ENCODE measurements at regions not wholly inside any gene's neighbourhood (a gene's known extent, or its start where the extent isn't known, plus 50 kb on each side); places are given as distances from the start of the nearest gene placed in this dataset.
"Not testable (repeated sequence)": the region's sequence is repeated elsewhere in the genome, so short reads cannot be mapped to it uniquely, and the experiment has no call there.

DNA sequence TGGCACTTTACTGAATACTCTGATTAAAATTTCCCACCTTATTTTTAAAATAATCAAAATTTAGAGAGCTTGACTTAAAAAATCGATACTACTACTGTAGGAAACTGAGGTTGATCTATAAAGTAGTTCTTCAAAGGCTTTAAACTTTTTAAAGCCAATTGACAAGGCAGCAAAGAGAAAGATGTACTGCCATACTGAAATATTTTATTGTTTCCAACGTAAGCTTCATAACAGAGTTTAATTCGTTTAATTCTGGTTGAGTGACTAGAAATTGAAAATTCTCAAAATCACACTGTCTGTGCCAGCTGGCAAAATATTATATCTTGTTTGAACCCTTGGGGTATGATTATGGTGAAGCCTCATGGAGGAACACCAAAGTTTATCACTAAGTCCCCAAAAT lies 207.6 kb downstream of the UNC5CL start:
- H2BK5ac ChIP-seq (ENCODE audit: low read length) = no peak overlapping the region
- no peaks in the 10 kb centered on the region for H3K79me1 ChIP-seq (ENCODE audit: low read depth, low read length)
- H3K14ac ChIP-seq (ENCODE audit: low read length) = no peak overlapping the region
- H2BK12ac ChIP-seq (ENCODE audit: low read length) = no peak overlapping the region
- DNase-seq (ENCODE audit: low spot score) = no peak
- no peak overlapping the region for H2AK5ac ChIP-seq (ENCODE audit: low read depth, low read length)
- no peak overlapping the region for H3K27ac ChIP-seq (replicated peaks; ENCODE audit: low read length)
- no peak overlapping the region for H2BK15ac ChIP-seq (ENCODE audit: low read length)
- no peak overlapping the region for H3K4me2 ChIP-seq (ENCODE audit: insufficient read depth, low read length, poor library complexity, severe bottlenecking)
- H2BK120ac ChIP-seq (ENCODE audit: low read depth, low read length) = no peak overlapping the region
- H2AFZ ChIP-seq (ENCODE audit: low read length) = no peak overlapping the region
- no peaks in the 10 kb centered on the region for H3K4me1 ChIP-seq (ENCODE audit: control insufficient read depth in 2 of 2, insufficient read depth in 1 of 2, low read depth in 1 of 2, low read length in 2 of 2)
- H3K18ac ChIP-seq (ENCODE audit: low read length) = no peak overlapping the region
- no peaks in the 10 kb centered on the region for H3K9me3 ChIP-seq (replicated peaks in 1 of 2; ENCODE audit: control insufficient read depth in 2 of 2, insufficient read depth in 1 of 2, low read depth in 1 of 2, low read length in 2 of 2)
- no peak overlapping the region for H4K8ac ChIP-seq (ENCODE audit: low read depth, low read length)
- H4K91ac ChIP-seq (ENCODE audit: low read depth, low read length, poor library complexity) = no peak overlapping the region
- H3K23ac ChIP-seq (ENCODE audit: low read depth, low read length, poor library complexity) = no peak overlapping the region
- H3K4ac ChIP-seq (ENCODE audit: low read length) = no peak overlapping the region
- no peak overlapping the region for H3K9ac ChIP-seq (ENCODE audit: low read depth, low read length, poor library complexity)
- no peak overlapping the region for H3K4me3 ChIP-seq (ENCODE audit: low read length in 2 of 2)
- WGBS, 2 donors (ENCODE audit: extremely low coverage in 2 of 2, insufficient read length in 2 of 2, insufficient replicate concordance in 1 of 2) = no CpG with 5 or more reads among the region's 3 CpGs
- H3K27me3 ChIP-seq (ENCODE audit: control insufficient read depth in 3 of 3, insufficient read depth in 3 of 3, low read depth in 1 of 3, low read length in 3 of 3) = no peaks in the 10 kb centered on the region
- H3K36me3 ChIP-seq (replicated peaks in 1 of 2; ENCODE audit: control insufficient read depth in 2 of 2, insufficient read depth in 2 of 2, low read length in 2 of 2) = no peaks in the 10 kb centered on the region

DNA sequence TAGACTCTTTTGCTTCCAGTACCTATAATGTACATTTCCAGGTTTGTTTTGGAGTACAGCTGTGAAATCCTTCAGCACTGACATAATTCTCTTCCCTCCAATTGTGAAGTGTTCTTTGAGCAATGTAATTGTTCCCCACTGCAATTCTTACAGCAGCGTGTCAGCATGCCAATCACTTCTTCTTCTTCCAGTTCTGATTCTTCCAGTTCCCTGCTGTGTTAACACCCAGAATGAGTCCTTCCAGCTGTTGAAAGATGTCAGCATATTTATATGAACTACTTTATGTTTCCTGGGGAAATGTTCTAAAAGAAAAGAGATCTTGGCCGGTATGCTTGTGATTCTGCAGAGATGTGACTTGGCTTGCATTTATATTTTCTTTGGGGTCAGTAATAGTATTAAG lies 213.9 kb downstream of the UNC5CL start:
- no peaks in the 10 kb centered on the region for H3K27me3 ChIP-seq (ENCODE audit: control insufficient read depth in 3 of 3, insufficient read depth in 3 of 3, low read depth in 1 of 3, low read length in 3 of 3)
- no peak overlapping the region for H2BK120ac ChIP-seq (ENCODE audit: low read depth, low read length)
- no peaks in the 10 kb centered on the region for H3K36me3 ChIP-seq (replicated peaks in 1 of 2; ENCODE audit: control insufficient read depth in 2 of 2, insufficient read depth in 2 of 2, low read length in 2 of 2)
- H3K27ac ChIP-seq (replicated peaks; ENCODE audit: low read length) = no peak overlapping the region
- no peak overlapping the region for H2AFZ ChIP-seq (ENCODE audit: low read length)
- no peak overlapping the region for H2AK5ac ChIP-seq (ENCODE audit: low read depth, low read length)
- no peak overlapping the region for H2BK12ac ChIP-seq (ENCODE audit: low read length)
- H3K9ac ChIP-seq (ENCODE audit: low read depth, low read length, poor library complexity) = no peak overlapping the region
- H4K91ac ChIP-seq (ENCODE audit: low read depth, low read length, poor library complexity) = no peak overlapping the region
- H3K4ac ChIP-seq (ENCODE audit: low read length) = no peak overlapping the region
- H3K18ac ChIP-seq (ENCODE audit: low read length) = no peak overlapping the region
- no peak for DNase-seq (ENCODE audit: low spot score)
- no peaks in the 10 kb centered on the region for H3K4me1 ChIP-seq (ENCODE audit: control insufficient read depth in 2 of 2, insufficient read depth in 1 of 2, low read depth in 1 of 2, low read length in 2 of 2)
- no CpG with 5 or more reads among the region's 2 CpGs for WGBS, 2 donors (ENCODE audit: extremely low coverage in 2 of 2, insufficient read length in 2 of 2, insufficient replicate concordance in 1 of 2)
- H3K4me3 ChIP-seq (ENCODE audit: low read length in 2 of 2) = no peak overlapping the region
- H3K9me3 ChIP-seq (replicated peaks in 1 of 2; ENCODE audit: control insufficient read depth in 2 of 2, insufficient read depth in 1 of 2, low read depth in 1 of 2, low read length in 2 of 2) = no peaks in the 10 kb centered on the region
- no peak overlapping the region for H3K4me2 ChIP-seq (ENCODE audit: insufficient read depth, low read length, poor library complexity, severe bottlenecking)
- H2BK5ac ChIP-seq (ENCODE audit: low read length) = no peak overlapping the region
- no peak overlapping the region for H3K14ac ChIP-seq (ENCODE audit: low read length)
- H3K79me1 ChIP-seq (ENCODE audit: low read depth, low read length) = no peaks in the 10 kb centered on the region
- H2BK15ac ChIP-seq (ENCODE audit: low read length) = no peak overlapping the region
- H4K8ac ChIP-seq (ENCODE audit: low read depth, low read length) = no peak overlapping the region
- no peak overlapping the region for H3K23ac ChIP-seq (ENCODE audit: low read depth, low read length, poor library complexity)

DNA sequence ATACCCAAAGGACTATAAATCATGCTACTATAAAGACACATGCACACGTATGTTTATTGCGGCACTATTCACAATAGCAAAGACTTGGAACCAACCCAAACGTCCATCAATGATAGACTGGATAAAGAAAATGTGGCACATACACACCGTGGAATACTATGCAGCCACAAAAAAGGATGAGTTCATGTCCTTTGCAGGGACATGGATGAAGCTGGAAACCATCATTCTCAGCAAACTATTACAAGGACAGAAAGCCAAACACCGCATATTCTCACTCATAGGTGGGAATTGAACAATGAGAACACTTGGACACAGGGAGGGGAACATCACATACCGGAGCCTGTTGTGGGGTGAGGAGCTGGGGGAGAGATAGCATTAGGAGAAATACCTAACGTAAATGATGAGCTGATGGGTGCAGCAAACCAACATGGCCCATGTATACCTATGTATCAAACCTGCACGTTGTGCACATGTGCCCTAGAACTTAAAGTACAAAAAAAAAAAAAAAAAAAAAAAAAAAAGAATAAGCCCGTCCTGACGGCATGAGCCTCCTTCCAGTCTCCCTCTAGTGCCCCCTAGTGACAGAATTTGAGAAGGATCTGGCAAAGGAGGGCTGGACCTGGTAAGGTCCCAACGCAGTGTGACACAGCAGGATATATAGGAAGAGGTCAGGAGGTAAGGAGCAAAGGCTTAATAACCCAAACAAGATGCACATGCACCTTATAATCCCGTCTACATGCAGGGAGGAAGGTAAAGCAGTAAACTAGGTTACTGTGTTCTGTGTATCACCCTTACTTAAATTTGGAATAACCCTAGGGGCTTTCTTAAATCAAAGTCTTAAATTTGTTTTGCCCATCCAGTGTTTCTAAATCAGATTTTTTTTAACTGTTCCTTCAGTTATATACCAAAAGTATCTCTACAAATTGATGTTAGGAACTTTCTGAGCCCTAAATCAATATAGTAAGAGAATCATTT lies 214.8 kb downstream of the UNC5CL start:
- not testable (repeated sequence) for H3K4me3 ChIP-seq (ENCODE audit: low read length in 2 of 2); H3K14ac ChIP-seq (ENCODE audit: low read length); H3K27me3 ChIP-seq (ENCODE audit: control insufficient read depth in 3 of 3, insufficient read depth in 3 of 3, low read depth in 1 of 3, low read length in 3 of 3)

DNA sequence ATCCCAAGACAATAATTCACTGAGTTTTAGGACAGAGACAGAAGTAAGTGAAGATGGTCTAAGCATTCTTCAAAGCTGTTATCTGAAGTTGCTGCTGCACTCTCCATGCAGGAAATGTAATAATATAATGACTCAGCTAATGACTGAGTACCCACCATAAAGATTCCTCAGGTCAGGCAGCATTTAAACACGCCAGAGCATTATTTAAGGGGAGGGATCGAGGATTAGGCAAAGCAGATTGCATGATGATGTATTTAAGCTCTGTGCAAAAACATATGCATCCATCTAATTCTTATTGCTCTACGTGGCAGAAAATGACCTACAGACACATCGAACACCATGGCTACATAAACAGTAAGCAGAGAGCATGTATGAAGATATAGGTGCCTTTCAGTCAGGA lies 216.4 kb downstream of the UNC5CL start:
- Histone ChIP-seq H2AK5ac (ENCODE audit: low read depth, low read length) (no peak overlapping the region), H3K27ac (replicated peaks; ENCODE audit: low read length) (no peak overlapping the region), H3K4me1 (ENCODE audit: control insufficient read depth in 2 of 2, insufficient read depth in 1 of 2, low read depth in 1 of 2, low read length in 2 of 2) (no peaks in the 10 kb centered on the region), H3K18ac (ENCODE audit: low read length) (no peak overlapping the region), H3K9me3 (replicated peaks in 1 of 2; ENCODE audit: control insufficient read depth in 2 of 2, insufficient read depth in 1 of 2, low read depth in 1 of 2, low read length in 2 of 2) (no peaks in the 10 kb centered on the region), H2BK15ac (ENCODE audit: low read length) (no peak overlapping the region), H3K4me2 (ENCODE audit: insufficient read depth, low read length, poor library complexity, severe bottlenecking) (no peak overlapping the region), H2AFZ (ENCODE audit: low read length) (no peak overlapping the region), H3K14ac (ENCODE audit: low read length) (no peak overlapping the region), H2BK5ac (ENCODE audit: low read length) (no peak overlapping the region), H4K91ac (ENCODE audit: low read depth, low read length, poor library complexity) (no peak overlapping the region), H3K4ac (ENCODE audit: low read length) (no peak overlapping the region), H3K27me3 (ENCODE audit: control insufficient read depth in 3 of 3, insufficient read depth in 3 of 3, low read depth in 1 of 3, low read length in 3 of 3) (no peaks in the 10 kb centered on the region), H3K4me3 (ENCODE audit: low read length in 2 of 2) (no peak overlapping the region), H3K79me1 (ENCODE audit: low read depth, low read length) (no peaks in the 10 kb centered on the region), H3K36me3 (replicated peaks in 1 of 2; ENCODE audit: control insufficient read depth in 2 of 2, insufficient read depth in 2 of 2, low read length in 2 of 2) (no peaks in the 10 kb centered on the region), H3K23ac (ENCODE audit: low read depth, low read length, poor library complexity) (no peak overlapping the region), H4K8ac (ENCODE audit: low read depth, low read length) (no peak overlapping the region), H3K9ac (ENCODE audit: low read depth, low read length, poor library complexity) (no peak overlapping the region), H2BK120ac (ENCODE audit: low read depth, low read length) (no peak overlapping the region), H2BK12ac (ENCODE audit: low read length) (no peak overlapping the region)
- no CpG with 5 or more reads among the region's 4 CpGs for WGBS, 2 donors (ENCODE audit: extremely low coverage in 2 of 2, insufficient read length in 2 of 2, insufficient replicate concordance in 1 of 2)
- DNase-seq (ENCODE audit: low spot score) = no peak

More for the DNA sequence above, 214.8 kb downstream of the UNC5CL start:
- H2BK15ac ChIP-seq (ENCODE audit: low read length); H3K27ac ChIP-seq (replicated peaks; ENCODE audit: low read length); H2BK5ac ChIP-seq (ENCODE audit: low read length); H2BK12ac ChIP-seq (ENCODE audit: low read length); H4K91ac ChIP-seq (ENCODE audit: low read depth, low read length, poor library complexity); H3K79me1 ChIP-seq (ENCODE audit: low read depth, low read length); H3K9me3 ChIP-seq (replicated peaks in 1 of 2; ENCODE audit: control insufficient read depth in 2 of 2, insufficient read depth in 1 of 2, low read depth in 1 of 2, low read length in 2 of 2); H3K4me1 ChIP-seq (ENCODE audit: control insufficient read depth in 2 of 2, insufficient read depth in 1 of 2, low read depth in 1 of 2, low read length in 2 of 2); H2BK120ac ChIP-seq (ENCODE audit: low read depth, low read length); H3K4ac ChIP-seq (ENCODE audit: low read length); H2AFZ ChIP-seq (ENCODE audit: low read length); H3K9ac ChIP-seq (ENCODE audit: low read depth, low read length, poor library complexity); H2AK5ac ChIP-seq (ENCODE audit: low read depth, low read length); H4K8ac ChIP-seq (ENCODE audit: low read depth, low read length); H3K23ac ChIP-seq (ENCODE audit: low read depth, low read length, poor library complexity); H3K4me2 ChIP-seq (ENCODE audit: insufficient read depth, low read length, poor library complexity, severe bottlenecking); H3K18ac ChIP-seq (ENCODE audit: low read length); H3K36me3 ChIP-seq (replicated peaks in 1 of 2; ENCODE audit: control insufficient read depth in 2 of 2, insufficient read depth in 2 of 2, low read length in 2 of 2): not testable (repeated sequence)
- DNase-seq (ENCODE audit: low spot score) = peak; percentile 60
- WGBS, 2 donors (ENCODE audit: extremely low coverage in 2 of 2, insufficient read length in 2 of 2, insufficient replicate concordance in 1 of 2) = no CpG with 5 or more reads among the region's 12 CpGs
